Mammary epithelial cell (primary cell): ENCODE measurements at regions not wholly inside any gene's neighbourhood (a gene's known extent, or its start where the extent isn't known, plus 50 kb on each side); places are given as distances from the start of the nearest gene placed in this dataset.
"Not testable (repeated sequence)": the region's sequence is repeated elsewhere in the genome, so short reads cannot be mapped to it uniquely, and the experiment has no call there.

Source experiments
- CTCF ChIP-seq, 2 donors: IDR thresholded peaks in 1 of 2; conservative IDR thresholded peaks in 1 of 2; 2 replicates each; pipeline ENCODE4 v1.5.1; 2011 to 2012; ENCODE audit warnings: inconsistent platforms in 2 of 2, low read length in 2 of 2, mild to moderate bottlenecking in 2 of 2, control low read depth in 1 of 2, low read depth in 1 of 2; ENCODE audit not compliant: insufficient read depth in 1 of 2; ENCODE audit errors: extremely low read depth in 1 of 2
- EZH2 ChIP-seq: IDR thresholded peaks from 2 replicates; pipeline ENCODE4 v1.6.1; 2012; ENCODE audit warnings: low read length, inconsistent platforms, borderline replicate concordance

- TF ChIP-seq EZH2; CTCF (conservative IDR thresholded peaks at IDR 0.05 in 1 of 2, IDR thresholded peaks at IDR 0.05 in 1 of 2; ENCODE audit: extremely low read depth in 1 of 2, insufficient read depth in 1 of 2, low read depth in 1 of 2, low read length in 2 of 2): not testable (repeated sequence)
Measured at GRCh38 chr4:131749224-131749623, 1399.9 kb upstream of the PCDH10 start.
